ENCODE measurements at regions not wholly inside any gene's neighbourhood (a gene's known extent, or its start where the extent isn't known, plus 50 kb on each side); places are given as distances from the start of the nearest gene placed in this dataset.

DNA sequence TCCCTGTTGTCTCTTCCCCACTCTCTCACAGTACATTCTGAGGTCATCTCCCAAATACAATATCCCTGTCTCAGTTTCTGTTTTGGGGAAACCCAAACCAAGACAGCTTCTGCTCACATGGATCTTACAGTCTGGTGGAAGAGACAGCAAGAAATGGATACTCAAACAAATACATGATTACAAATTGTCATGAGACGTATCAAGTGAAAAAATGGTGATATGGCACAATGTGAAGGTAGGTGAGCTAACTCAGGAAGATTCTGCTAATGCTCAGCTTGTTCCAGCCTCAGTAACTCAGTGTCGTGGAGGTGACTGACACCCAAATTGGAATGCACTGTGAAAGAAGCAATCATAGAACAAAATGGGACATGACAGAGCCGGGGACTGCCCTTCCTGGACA lies 68.3 kb downstream of the CHST1 start:
- no peak for DNase-seq

DNA sequence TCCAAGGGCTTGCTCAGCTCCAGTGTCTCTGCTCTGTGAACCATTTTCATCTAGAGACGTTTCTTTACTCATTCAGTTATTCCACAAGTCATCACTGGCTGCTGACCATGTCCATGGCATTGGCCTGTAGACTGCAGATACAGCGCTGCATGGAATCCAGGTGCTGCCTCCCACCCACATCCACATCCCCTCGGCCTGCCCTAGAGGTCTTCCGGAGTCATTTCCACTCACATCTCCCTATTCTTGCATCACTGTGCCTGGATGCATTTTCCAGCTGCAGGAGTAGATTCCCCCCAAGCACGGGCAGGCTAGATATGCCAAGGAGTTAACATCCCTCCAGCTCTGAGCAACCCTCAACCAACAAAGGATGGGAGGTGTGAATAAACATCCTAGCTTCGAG lies 68.9 kb downstream of the CHST1 start:
- DNase-seq: no peak

DNA sequence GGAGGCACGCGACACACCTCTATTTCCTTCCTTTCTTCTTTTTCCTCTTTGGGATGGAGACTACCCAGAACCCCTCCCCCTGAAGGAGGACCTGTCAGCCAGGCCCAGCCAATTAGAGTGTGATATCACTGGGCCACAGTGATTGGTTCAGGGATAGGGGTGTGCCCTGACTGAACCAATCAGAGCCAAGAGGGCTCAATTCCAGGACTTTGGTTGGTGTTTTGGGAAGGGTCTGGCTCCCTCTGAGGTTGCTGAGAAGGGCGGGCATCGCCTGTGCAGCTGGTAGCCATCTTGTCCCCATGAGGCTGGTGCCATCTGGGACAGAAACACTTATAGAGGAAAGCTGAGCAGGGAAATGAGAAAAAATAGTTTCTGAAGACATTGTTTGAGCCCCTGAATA lies 71.4 kb downstream of the CHST1 start:
- no peak for DNase-seq

DNA sequence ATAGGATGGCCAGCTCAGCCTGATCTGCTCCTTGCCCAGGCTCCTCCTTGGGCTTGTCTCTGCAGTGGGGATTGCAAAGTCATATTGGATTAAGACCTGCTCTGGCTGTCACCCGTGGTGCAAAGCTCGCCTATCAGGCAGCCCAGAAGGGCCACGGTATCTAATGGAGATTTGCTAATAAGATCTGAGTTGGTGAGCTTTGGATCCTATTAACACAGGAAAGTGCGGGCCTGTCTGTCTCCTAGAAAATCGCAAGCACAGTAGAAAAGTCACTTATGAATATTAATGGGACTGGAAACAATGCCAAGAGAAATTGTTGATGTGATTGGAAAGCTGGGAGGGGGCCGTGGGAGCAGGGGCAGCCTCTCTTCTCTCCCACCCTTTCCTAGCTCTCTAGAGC lies 72.8 kb downstream of the CHST1 start:
- DNase-seq: no peak

DNA sequence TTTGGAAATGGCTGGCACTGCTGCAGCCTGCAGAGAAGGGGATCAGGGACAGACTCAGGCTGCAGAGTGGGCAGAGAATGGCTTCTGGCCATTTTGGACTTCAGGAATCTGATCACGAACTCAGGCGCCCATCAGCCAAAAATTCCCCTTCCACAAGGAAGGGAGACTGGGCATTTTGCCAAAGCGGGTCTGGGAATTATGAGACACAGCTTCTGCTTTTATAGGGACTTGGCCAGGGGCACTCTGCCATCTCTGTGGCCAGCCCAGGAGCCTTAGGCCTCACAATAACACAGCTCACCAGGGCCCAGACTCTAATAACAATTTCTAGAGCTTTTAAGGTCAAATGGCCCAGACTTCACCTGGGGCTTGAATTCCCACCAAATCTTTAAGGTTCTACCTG lies 74.7 kb downstream of the CHST1 start:
- DNase-seq: peak; percentile 34

DNA sequence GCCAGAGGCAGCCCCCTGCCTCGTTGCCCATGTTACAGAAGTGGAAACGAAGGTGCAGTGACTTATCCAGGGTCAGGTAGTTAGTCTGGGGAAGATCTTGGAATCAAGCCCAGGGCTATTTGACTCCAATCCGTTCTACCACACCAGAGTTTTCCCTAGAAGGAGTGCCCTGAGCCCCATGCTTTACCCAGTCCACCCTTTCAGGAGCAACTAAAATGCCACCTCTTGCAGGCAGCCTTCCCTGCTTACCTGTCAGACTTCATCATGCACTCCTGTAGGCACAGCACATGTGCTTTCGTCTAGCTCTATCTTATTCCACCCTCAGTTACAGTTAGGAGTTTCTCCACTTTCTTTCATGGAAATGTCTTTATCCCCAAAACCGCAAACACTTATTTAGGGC lies 80.2 kb downstream of the CHST1 start:
- no peak for DNase-seq

DNA sequence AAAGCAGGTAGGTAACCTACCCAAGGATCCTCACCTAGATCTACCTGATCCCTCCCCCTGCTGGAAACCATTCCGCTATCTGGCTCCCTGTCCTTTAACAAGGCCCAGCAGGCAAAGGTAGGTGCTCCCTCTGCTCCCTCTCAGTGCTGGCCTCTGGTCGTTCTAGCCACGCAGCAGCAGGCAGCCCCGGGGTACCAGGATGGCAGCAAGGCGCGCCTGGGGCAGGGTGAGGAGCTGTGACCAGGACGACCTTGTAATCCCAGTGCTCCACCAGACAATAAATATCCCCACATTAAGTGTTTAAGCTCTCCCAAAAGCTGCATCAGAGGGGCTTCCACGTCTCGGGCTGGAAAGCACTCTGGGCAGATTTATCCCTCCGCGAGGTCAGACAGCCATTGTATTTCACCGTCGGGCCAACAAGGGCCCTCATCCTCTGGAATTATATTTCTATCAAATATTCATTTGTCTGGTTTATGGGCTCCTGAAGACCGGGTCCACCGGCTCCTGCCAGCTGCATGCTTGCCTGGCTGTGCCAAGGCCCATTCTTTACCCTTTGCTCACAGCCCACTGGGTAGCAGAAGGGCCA lies 81.3 kb downstream of the CHST1 start:
- DNase-seq: no peak

DNA sequence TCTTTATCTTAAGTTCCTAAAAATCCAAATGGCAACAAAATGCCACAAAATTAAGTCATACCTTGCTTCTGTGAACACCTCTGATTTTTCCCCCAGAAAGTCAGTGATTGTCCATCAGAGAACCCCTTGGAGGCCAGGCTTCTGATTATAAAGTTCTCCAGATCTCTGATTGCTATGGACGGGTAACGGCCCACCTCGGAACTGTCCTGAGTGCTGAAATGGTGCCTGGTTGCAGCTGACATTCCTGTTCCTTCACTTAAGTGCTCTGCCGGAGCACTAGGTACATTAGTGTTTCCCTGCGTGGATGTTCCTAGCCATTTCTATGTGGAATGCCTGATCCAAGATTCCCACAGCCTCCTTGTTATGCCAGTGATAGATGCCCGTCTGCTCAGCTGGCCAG lies 85.0 kb downstream of the CHST1 start:
- no peak for DNase-seq

DNA sequence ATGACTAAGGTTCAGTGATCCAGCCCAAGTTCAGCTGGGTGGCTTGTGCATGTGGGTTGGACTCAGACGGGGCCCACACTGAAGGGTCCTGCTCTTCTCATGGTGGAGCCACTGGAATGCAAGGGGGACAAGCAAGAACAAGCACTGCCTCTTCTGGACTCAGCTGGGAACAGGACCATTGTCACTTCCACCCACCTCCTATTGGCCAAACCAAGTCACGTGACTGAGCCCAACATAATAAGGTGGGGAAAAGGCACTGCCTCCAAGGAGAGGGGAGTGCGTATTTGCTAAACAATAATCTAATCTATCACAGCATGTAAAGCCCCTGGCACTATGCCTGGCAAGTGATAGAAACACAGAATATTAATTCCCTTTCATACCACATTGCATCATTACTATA lies 87.1 kb downstream of the CHST1 start:
- peak; percentile 72 for DNase-seq

DNA sequence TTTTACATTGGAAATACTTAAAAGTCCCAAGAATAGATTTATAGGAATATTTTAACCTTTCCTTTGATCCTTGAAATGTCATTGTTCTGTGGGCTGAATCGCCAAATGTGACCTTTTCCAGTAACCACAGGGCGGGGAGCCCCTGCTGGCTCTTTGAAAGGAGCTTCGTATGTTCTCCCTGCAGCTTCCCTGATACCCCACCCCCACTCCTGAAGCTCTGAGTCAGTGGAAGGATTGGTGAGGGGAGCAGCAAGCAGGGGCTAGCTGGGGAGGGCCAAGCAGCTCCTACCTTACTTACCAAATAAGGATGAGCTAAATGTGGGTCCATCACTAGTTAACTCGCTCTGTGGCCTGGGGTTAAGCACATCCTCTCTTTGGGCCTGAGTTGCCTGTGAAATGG lies 87.7 kb downstream of the CHST1 start:
- DNase-seq: no peak

DNA sequence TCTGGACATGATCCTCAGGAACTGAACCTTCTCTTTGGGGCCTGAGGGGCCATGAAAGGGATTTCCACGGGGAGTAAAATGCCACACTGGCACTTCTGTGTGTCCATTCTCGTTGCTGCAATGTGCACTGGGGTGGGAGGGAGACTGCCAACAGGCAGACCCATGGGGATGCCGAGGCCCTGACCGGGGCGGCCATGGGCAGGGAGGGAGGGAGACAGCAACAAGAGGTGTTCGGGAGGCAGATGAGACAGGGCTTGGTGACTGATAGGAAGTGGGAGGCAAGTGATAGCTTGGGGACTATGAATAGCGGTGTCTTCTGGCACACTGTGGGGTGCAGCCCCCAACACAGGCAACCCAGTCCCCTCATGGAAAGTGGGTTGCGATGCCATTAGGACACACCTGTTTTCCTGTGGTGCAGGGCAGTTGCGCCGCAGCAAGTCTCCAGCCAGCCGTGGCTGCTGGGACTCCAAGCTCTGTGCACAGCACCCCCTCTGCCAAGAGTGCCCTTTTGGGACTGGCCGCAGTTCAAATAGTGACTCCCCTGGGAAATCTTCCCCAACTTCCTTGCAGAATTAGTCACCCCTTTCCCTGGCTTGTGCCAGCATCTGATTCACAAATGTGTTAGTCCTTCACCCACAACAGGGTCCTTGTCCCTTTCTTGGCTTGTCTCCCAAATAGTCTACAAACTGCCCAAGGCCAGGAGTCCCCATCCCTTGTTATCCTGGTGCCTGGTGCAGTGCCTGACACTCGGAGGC lies 88.8 kb downstream of the CHST1 start:
- no peak for DNase-seq

DNA sequence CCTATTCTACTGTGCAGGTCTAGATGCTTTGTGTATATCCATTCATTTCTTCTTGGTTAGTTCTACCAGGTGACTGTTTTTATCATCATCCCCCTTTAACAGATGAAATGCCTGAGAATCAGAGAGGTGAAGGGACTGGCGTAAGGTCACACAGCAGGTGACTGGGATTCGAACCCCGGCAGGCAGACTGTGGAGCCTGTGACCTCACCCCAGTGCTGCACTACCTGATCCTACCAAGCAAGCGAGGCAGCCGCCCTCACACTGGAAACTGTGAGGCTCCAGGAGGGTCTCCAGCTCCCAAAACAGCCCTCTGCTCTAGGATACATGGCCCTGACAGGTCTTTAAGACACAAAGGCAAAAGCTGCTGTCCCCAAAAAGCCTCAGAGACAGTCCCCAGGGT lies 91.7 kb downstream of the CHST1 start:
- no peak for DNase-seq

DNA sequence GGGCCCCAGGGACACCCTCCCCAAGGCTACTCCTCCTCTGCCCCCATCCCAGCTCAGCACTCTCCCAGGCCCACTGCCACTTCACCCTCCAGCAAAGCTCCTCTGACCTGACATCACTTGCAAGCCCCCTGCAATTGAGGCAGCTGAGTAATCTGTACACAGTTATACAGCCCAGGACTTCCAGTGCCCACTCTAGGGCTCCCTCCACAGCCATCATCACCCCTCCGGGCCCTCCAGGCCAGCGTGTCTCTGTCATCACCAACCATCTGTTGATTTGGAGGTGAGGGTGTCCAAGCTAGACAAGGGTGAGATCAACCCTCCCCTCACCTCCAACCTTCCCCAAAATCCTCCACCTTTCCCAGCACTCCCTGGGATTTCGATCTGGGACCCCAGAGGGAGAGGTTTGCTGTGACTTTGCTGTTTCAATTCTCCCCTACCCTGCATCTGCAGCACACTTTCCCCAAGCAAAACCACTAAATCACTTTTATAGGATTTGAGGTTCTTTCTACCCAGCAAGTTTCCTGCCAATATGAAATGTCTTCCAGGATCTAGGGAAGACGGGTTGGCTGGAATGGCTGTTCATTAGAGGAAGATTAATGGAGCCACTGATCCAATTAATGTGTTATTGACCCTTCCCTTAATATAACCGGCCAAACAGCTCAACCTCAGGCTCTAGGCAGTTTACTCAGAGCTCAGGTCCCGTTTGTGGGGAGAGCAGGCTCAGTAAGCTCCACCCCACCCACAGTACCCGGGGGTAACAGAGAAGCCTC lies 92.9 kb downstream of the CHST1 start:
- DNase-seq: no peak

DNA sequence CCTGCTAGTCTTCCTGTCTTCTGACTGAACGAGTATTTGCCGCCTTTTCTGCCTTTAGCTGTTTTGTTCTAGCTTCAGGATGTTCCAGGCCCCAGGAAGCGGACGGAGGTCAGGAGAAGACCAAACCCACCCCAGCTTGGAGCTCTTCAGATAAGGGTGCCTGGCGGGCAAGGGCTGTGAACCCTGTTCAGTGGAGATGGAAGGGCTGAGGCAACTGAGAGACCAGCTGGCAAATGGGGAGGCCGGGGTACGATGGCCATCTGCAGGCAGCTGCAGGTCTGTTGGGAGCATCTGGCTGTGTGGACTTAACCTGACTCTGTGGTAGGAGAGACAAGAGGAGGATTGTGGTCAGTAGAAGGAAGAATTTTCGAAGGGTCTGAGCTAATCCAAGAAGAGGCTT lies 95.6 kb downstream of the CHST1 start:
- no peak for DNase-seq

DNA sequence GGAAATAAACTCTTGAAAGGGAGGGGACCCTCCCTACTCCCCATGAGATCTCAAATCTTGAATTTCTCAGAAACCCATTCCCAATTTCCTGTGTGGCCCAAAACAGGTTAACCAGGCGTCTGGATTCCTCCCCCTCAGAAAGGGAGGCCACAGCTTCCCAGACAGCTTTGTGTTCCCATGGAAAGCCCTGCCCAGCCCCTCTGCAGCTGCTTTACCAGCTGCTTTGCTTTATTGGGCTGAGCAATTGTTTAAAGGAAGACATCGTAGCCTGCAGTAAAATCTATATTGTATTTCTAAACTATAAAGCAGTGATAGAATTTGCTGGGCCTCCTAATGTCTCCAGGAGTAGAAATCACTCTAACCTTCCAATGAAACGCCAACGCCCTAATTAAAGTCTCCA lies 97.4 kb downstream of the CHST1 start:
- no peak for DNase-seq

DNA sequence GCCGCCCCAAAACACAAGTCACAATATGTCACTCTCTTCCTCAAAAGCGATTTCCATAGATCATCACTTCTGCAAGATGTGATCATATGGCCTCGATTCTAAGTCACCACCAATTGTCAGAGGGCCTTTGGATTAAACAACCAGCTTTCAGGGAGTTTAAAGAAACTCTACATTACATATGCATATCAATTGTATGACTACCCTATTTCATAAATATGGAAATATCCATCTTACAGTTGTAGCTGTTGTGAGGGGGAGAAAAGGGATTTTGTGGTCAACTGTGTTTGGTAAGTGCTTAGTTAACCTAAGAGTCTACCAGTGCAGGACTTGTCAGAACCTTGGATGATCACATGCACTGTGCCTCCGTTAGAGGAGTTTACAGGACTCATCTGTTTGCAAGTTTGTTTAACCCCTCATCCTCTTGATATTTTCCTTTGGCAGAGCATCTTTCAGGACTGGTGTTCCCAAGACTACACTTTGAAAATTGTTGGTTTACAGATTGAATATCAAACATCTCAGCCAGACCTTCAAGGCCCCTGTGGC lies 99.9 kb downstream of the CHST1 start:
- DNase-seq: no peak

DNA sequence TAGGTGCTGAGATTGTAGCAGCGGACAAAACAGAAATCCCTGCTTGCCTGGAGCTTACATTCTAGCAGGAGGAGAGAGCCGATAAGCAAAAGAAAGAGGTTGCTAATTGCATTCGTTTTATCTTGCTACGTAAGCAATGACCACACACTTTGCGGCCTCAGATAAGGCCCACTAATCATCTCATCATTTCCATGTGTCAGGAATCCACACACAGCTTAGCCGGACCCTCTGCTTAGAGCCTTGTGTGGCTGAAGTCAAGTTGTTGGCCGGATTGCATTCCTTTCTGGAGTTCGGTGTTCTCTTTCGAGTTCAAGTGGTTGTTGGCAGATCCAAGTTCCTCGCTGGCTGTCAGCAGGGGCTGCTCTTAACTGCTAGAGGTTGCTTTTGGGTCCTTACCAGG lies 101.6 kb downstream of the CHST1 start:
- no peak for DNase-seq

DNA sequence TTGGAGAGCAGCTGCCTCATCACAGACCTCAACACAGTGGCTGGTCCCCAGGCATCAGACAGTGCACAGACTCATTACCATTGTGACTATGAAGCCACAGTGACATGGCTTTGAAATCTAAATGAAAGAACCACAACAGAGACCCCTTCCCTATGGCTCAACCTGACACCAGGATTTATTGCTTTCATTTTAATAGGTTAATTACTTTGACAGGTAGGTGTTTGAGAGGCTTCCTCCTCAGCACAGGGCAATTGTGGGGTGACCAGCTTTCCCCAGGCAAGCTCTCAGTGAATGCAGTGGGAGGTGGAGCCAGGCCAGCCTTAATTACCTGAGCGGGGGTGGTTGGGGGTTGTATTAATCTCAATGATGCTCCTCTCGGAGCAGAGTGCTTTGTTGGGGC lies 102.3 kb downstream of the CHST1 start:
- no peak for DNase-seq

DNA sequence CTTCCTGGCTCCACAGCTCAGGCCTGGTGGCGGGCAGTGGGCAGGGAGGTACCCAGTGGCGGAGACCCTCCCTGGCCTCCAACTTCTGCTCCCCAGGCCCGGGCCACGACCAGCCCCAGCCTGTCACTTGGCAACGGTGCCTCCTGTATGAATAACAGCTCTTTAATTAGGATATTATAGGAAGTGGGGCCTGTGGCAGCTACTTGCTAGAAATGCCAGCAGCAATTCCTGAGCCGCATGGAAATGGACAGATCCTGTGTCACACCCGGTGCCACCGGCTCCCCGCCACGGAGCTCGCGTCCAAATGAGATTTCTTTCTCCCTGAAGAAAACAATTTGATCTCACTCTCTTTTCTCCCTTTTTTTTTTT lies 104.5 kb downstream of the CHST1 start:
- peak; percentile 69 for DNase-seq

DNA sequence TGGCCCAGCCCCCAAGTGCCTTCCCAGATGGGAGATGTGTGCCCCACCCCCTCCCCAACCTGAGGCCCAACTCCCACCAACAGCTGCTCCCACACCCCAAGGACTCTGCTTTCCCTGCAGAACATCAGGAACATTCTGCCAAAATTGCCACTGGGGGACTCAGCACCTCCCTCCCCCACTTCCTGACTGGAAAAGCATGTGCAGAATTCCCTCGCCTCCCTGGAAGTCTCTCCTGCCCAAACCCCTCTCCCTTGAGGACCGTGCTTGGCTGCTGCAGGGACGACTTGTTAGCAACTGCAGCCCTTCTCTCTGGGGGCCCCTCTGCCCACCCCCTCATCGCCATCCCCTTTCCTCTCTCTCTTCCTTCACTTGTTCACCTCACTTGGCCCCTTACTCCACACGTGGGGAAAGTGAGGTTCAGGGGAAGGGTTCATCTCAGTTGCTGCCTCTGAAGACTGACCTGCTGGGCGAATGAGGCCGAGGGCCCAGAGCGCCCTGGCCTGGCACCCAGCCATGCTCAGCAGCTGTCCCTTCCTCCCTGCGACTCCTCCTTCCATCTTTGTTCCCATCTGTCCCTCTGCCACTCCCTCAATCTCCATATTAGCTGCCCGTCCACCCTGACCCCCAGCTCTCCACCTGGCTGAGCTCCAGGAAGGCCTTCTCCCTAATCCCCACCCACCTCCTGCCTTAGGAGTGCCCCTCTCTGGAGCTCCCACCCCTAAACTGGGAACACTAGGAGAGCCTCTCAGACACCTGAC lies 105.1 kb downstream of the CHST1 start:
- peak; percentile 73 for DNase-seq

DNA sequence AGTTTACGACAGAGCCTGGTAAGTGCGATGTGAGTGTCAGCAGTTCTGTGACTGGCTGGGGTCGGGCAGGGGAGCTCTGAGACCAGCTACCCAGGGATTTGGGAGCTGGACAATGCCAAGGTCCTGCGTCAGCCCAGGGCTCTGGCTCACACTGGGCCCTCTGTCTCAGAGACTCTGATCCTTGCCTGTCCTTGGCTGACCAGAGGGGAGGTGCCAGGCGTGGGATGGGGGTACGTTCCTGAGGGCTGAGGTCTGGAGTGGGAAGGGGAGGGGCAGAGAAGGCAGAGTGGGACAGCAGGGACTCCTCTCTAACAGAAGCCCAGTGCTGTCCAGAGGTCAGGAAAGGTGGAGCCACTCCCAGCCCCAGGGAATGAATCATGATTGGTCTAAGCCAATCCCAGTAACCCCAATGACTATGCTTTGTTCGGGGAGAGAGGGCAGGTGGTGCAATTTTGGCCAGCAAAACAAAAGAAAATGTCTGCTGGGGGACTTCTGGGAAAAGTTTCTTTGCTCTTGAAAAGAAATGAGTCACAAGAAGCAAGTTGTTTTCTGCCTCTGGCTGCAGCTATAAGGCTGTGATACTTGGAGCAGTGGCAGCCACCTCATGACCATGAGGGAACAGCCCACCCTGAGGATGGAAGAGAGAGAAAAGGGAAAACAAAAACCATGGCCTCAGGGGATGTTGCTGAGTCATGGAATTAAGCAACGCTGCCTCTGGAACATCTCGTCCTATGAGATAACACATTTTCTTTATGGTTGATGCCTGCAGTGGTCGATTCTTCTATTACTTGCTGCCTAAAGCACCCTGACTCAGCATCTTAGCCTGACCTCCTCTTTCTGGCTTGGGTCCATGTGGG lies 108.3 kb downstream of the CHST1 start:
- no peak for DNase-seq

DNA sequence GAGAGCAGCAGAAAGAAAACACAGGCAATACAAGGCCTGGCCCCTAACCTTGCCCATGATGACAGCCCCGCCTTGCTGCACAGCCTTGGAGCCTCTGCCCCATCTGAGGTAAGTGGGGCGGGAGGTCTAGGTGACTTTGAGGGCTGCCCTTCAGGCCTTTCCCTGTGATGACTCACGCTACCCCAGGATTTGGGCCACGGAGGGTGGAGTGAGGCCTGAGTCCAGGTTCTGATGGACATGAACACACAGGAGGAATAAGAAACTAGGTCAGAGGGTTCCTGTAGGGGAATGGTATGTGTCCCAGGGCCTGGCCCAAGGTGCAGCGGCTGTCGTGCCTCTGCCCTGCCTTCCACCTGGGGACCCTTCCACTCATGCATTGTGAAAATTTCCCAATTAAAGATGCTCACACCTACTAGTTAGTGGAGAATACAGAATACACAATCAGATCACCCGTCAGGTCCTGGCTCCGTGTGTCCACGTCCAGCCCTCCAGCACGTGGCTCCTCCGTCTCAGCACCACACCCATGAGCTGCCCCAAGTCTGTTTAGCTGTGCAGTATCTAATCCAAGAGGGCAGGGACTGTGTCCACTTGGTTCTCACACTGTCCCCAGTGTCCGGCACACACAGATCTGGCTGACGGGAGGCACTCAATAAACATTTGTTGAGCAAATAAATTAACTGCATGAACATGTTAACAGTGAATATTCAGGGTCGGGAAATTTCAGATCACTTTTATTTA lies 111.0 kb downstream of the CHST1 start:
- no peak for DNase-seq
